Gastroesophageal sphincter (tissue), 4 donors: ENCODE measurements at regions not wholly inside any gene's neighbourhood (a gene's known extent, or its start where the extent isn't known, plus 50 kb on each side); places are given as distances from the start of the nearest gene placed in this dataset.

Source experiments
- ATAC-seq: fragments of 150-250 bp; one replicate; pipeline ENCODE4 v1.9.1; 2016; ENCODE audit warnings: mild to moderate bottlenecking, moderate library complexity
- H3K27ac ChIP-seq, 4 donors: fragments of 200-600 bp; sonication (generic) in 3 of 4; 1 replicate in 3 of 4; 2 replicates in 1 of 4; pipeline ENCODE4 v1.5.1; 2016 to 2019
- H3K27me3 ChIP-seq: fragments of 200-600 bp; sonication (generic); one replicate; pipeline ENCODE4 v1.5.1; 2019
- H3K36me3 ChIP-seq, 2 donors: fragments of 200-600 bp; sonication (generic); one replicate each; pipeline ENCODE4 v1.5.1; 2019; ENCODE audit warnings: control low read depth in 1 of 2
- H3K4me1 ChIP-seq, 3 donors: fragments of 200-600 bp; sonication (generic); 1 replicate in 2 of 3; 2 replicates in 1 of 3; pipeline ENCODE4 v1.5.1; 2016 to 2019; ENCODE audit warnings: control low read depth in 2 of 3
- H3K4me3 ChIP-seq, 2 donors: fragments of 200-600 bp; sonication (generic); one replicate each; pipeline ENCODE4 v1.5.1; 2019; ENCODE audit warnings: mild to moderate bottlenecking in 1 of 2, moderate library complexity in 1 of 2
- H3K9me3 ChIP-seq, 3 donors: fragments of 200-600 bp; sonication (generic); one replicate each; pipeline ENCODE4 v1.5.1; 2017 to 2019; ENCODE audit warnings: control low read depth in 2 of 3
- CTCF ChIP-seq, 4 experiments: fragments of 200-600 bp in 2 of 4; fragments of 450-650 bp in 2 of 4; sonication (generic) in 1 of 4; IDR thresholded peaks; one replicate each; pipeline ENCODE4 v1.5.1; 2017 to 2019; ENCODE audit warnings: antibody characterized with exemption in 4 of 4, mild to moderate bottlenecking in 2 of 4, moderate library complexity in 2 of 4
- EP300 ChIP-seq: sonication (generic); formaldehyde crosslinking; IDR thresholded peaks from one replicate; pipeline ENCODE4 v1.6.1; 2017; ENCODE audit warnings: antibody characterized with exemption, mild to moderate bottlenecking
- POLR2A ChIP-seq, 2 donors: fragments of 450-650 bp; IDR thresholded peaks; one replicate each; pipeline ENCODE4 v1.6.1; 2017; ENCODE audit warnings: antibody characterized with exemption in 2 of 2, mild to moderate bottlenecking in 2 of 2, moderate library complexity in 1 of 2
- POLR2AphosphoS5 ChIP-seq: sonication (generic); formaldehyde crosslinking; IDR thresholded peaks from one replicate; pipeline ENCODE4 v1.6.1; 2017; ENCODE audit warnings: antibody characterized with exemption
- WGBS, 2 donors: methylation state at CpG; one replicate each; pipeline ENCODE4 v1.1.5; 2018; ENCODE audit warnings: low coverage in 1 of 2; 5-methylcytosine and 5-hydroxymethylcytosine counted together

DNA sequence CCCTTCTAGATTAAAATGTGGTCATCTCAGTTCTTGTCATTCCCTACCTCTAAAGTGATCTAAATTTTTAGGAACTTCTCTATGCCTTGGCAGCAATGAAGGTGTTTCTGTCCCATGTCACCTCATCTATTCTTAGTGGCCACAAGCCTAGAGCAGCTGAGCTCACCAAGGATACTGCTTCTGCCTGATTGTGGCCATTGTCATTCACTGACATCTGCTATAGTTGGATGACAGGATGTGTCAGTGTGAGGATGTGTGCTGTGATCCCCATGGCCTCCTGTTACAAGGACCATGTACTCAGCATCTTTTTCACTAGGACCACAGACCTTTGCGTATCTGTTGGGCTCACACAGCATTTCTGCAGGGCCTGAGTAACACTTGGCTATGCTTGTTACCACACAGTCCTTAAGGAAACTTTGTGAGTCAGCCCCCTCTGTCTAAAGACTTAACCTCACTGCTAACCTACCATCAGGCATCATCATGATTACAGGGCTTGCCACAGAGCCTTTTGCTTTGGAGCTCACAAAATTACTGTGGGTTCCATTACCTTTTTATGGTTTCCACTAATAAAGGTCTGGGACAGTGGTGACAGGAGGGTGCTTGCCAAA, 421.0 kb downstream of the ADAM29 start:
- TF ChIP-seq CTCF (IDR thresholded peaks at IDR 0.05) (no peak), POLR2AphosphoS5 (no peak), EP300 (no peak)
- Histone ChIP-seq H3K36me3 (no peaks in the 10 kb centered on the region), H3K27ac (no peak overlapping the region), H3K4me1 (no peaks in the 10 kb centered on the region), H3K4me3 (no peak overlapping the region), H3K27me3 (no peaks in the 10 kb centered on the region), H3K9me3 (peaks cover 0 to 13% (median 0%) of the 10 kb centered on the region in 3 donors)
- no CpG with 5 or more reads among the region's 1 CpG for WGBS, 2 donors
- no peak for ATAC-seq

DNA sequence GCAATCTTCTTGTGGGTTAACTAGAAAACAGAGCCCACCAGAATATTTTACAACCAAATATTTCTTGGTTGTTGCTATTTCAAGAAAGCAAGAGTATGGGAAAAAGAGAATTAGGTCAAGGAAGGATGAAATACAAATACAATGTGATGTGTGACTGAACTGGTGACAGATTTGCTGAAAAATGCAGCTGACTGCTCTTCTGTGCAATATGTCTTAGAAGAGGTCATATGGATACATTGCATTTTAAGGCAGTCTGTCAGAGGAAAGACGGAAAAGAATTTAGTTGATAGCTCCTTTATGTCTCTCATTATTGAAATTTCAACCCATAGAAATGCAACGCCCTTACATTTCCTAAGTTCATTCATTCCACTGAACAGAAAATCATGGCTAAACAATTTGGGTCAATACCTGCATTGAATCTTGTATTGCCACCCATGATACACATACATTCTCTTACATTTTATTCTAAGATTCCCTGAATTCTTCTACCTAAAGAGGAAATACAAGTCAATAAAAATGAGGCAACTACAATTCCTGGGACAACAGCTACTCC, 423.1 kb downstream of the ADAM29 start:
- peaks cover 0 to 18% (median 0%) of the 10 kb centered on the region in 3 donors for H3K9me3 ChIP-seq
- 77 to 88% methylated on average over 1 to 2 of the region's 2 CpGs for WGBS, 2 donors
- no peaks in the 10 kb centered on the region for H3K27me3 ChIP-seq
- no peaks in the 10 kb centered on the region for H3K36me3 ChIP-seq
- ATAC-seq, result no peak
- no peak overlapping the region for H3K4me3 ChIP-seq
- no peak for TF ChIP-seq EP300
- TF ChIP-seq POLR2AphosphoS5, result no peak
- no peak for TF ChIP-seq CTCF (IDR thresholded peaks at IDR 0.05)
- no peak for TF ChIP-seq POLR2A (IDR thresholded peaks at IDR 0.05)
- no peak overlapping the region for H3K27ac ChIP-seq
- H3K4me1 ChIP-seq, result no peaks in the 10 kb centered on the region

- no peak for ATAC-seq
- Histone ChIP-seq H3K27ac (no peak overlapping the region), H3K4me1 (no peaks in the 10 kb centered on the region), H3K36me3 (no peaks in the 10 kb centered on the region), H3K27me3 (no peaks in the 10 kb centered on the region), H3K4me3 (no peak overlapping the region), H3K9me3 (peaks cover 0 to 18% (median 0%) of the 10 kb centered on the region in 3 donors)
- TF ChIP-seq EP300 (no peak), CTCF (IDR thresholded peaks at IDR 0.05) (no peak), POLR2AphosphoS5 (no peak), POLR2A (IDR thresholded peaks at IDR 0.05) (no peak)
- WGBS, 2 donors, result 84 to 88% methylated on average over 2 of the region's 2 CpGs
These were observed 428.2 kb downstream of the ADAM29 start for GRCh38 chr4:175346376-175346775.

GRCh38 chr4:175350246-175350645, 432.1 kb downstream of the ADAM29 start:
- no peaks in the 10 kb centered on the region for H3K27me3 ChIP-seq
- no peak overlapping the region for H3K4me3 ChIP-seq
- no peak for ATAC-seq
- no peaks in the 10 kb centered on the region for H3K9me3 ChIP-seq
- no peak overlapping the region for H3K27ac ChIP-seq
- WGBS, 2 donors, result 54 to 62% methylated on average over 3 of the region's 3 CpGs
- no peaks in the 10 kb centered on the region for H3K36me3 ChIP-seq
- H3K4me1 ChIP-seq, result no peaks in the 10 kb centered on the region
- TF ChIP-seq POLR2A (IDR thresholded peaks at IDR 0.05) (no peak), POLR2AphosphoS5 (no peak), CTCF (IDR thresholded peaks at IDR 0.05) (no peak), EP300 (no peak)

- WGBS, 2 donors, result 70 to 75% methylated on average over 2 of the region's 2 CpGs
- Histone ChIP-seq H3K4me1 (no peaks in the 10 kb centered on the region), H3K27ac (no peak overlapping the region), H3K27me3 (no peaks in the 10 kb centered on the region), H3K9me3 (no peaks in the 10 kb centered on the region), H3K4me3 (no peak overlapping the region), H3K36me3 (no peaks in the 10 kb centered on the region)
- no peak for ATAC-seq
- TF ChIP-seq EP300, result no peak
- TF ChIP-seq CTCF (IDR thresholded peaks at IDR 0.05), result no peak
- no peak for TF ChIP-seq POLR2A (IDR thresholded peaks at IDR 0.05)
- no peak for TF ChIP-seq POLR2AphosphoS5
These were observed 433.3 kb downstream of the ADAM29 start for GRCh38 chr4:175351473-175351872.
